ENCODE measurements at regions not wholly inside any gene's neighbourhood (a gene's known extent, or its start where the extent isn't known, plus 50 kb on each side); places are given as distances from the start of the nearest gene placed in this dataset.

- TF ChIP-seq CTCF (IDR thresholded peaks at IDR 0.05) (no peak), POLR2A (IDR thresholded peaks at IDR 0.05) (no peak)
Measured at GRCh38 chr18:40751186-40751585, 1203.8 kb upstream of the PIK3C3 start.

All from testis (tissue), 2 donors.